ENCODE measurements at regions not wholly inside any gene's neighbourhood (a gene's known extent, or its start where the extent isn't known, plus 50 kb on each side); places are given as distances from the start of the nearest gene placed in this dataset.

DNA sequence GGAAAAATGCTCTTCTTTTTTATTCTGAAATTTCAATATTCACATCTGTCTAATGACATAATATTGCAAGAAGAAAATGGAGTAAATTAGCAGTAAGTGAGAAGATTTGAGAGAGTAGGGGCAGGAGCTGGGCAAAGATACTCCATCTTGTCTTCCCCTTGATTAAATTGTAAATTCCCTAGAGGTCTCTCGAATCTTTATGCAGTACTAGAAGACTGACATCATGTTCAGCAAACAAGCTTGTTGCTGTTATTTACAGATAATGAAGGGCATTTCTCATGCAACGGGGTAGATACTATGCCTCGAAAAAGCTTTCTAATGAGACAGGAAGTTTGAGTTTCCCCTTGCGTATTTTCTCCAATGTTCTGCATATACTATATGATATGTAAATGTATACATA, 306.9 kb upstream of the PTCHD4 start:
- intact Hi-C loops (cut with micrococcal nuclease) = no loop called here
- no peaks in the 10 kb centered on the region for H3K27me3 Mint-ChIP-seq (ENCODE audit: insufficient read depth, unreplicated experiment)
- TF ChIP-seq, protein P1, sequence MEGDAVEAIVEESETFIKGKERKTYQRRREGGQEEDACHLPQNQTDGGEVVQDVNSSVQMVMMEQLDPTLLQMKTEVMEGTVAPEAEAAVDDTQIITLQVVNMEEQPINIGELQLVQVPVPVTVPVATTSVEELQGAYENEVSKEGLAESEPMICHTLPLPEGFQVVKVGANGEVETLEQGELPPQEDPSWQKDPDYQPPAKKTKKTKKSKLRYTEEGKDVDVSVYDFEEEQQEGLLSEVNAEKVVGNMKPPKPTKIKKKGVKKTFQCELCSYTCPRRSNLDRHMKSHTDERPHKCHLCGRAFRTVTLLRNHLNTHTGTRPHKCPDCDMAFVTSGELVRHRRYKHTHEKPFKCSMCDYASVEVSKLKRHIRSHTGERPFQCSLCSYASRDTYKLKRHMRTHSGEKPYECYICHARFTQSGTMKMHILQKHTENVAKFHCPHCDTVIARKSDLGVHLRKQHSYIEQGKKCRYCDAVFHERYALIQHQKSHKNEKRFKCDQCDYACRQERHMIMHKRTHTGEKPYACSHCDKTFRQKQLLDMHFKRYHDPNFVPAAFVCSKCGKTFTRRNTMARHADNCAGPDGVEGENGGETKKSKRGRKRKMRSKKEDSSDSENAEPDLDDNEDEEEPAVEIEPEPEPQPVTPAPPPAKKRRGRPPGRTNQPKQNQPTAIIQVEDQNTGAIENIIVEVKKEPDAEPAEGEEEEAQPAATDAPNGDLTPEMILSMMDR (IDR thresholded peaks at IDR 0.05; ENCODE audit: unreplicated experiment) = no peak

DNA sequence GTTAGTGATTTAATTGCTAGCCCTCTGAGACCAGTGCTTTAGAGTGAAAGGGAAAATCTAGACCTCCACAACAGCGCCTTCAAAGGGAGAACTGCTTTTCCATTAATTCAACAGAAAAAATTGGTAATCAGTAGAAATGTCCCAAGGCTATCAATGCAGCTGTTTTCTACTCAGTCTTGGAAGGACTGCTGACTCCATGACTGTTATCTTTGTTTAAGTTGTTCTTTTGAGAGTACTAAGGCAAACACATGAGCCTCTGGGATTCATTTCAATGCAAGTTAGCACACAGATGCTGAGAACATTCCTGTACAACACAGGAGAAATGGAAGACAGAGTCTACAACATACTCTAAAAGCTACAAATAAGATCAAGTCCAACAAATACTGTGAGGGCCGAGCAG, 301.7 kb upstream of the PTCHD4 start:
- Mint-ChIP-seq H3K9me3 (ENCODE audit: unreplicated experiment) (no peaks in the 10 kb centered on the region), H3K27me3 (ENCODE audit: insufficient read depth, unreplicated experiment) (no peaks in the 10 kb centered on the region), H3K27ac (ENCODE audit: low read depth, unreplicated experiment) (no peak overlapping the region), H3K36me3 (ENCODE audit: insufficient read depth, unreplicated experiment) (no peaks in the 10 kb centered on the region), H3K4me3 (ENCODE audit: unreplicated experiment) (no peak overlapping the region), H3K4me1 (ENCODE audit: insufficient read depth, unreplicated experiment) (no peaks in the 10 kb centered on the region)
- intact Hi-C loops (cut with micrococcal nuclease) = no loop called here
- ChIA-PET CTCF (no interaction called here), POLR2A (interaction anchor here (0.8 kb wide), 1 partner anchor 129 kb away, joined by 3 read pairs; no protein-coding TSS in a partner anchor)
- BruUV-seq (replicated peaks) = no TSS peak
- DNase-seq (ENCODE audit: unreplicated experiment) = no peak
- TF ChIP-seq, protein P1 (IDR thresholded peaks at IDR 0.05; ENCODE audit: unreplicated experiment) = no peak

More for the DNA sequence above, 306.9 kb upstream of the PTCHD4 start:
- DNase-seq (ENCODE audit: unreplicated experiment) = no peak
- POLR2A ChIA-PET = no interaction called here
- H3K4me1 Mint-ChIP-seq (ENCODE audit: insufficient read depth, unreplicated experiment) = peaks cover 7% of the 10 kb centered on the region
- no TSS peak for BruUV-seq (replicated peaks)
- H3K4me3 Mint-ChIP-seq (ENCODE audit: unreplicated experiment) = no peak overlapping the region
- H3K27ac Mint-ChIP-seq (ENCODE audit: low read depth, unreplicated experiment) = no peak overlapping the region
- CTCF ChIA-PET = no interaction called here
- H3K36me3 Mint-ChIP-seq (ENCODE audit: insufficient read depth, unreplicated experiment) = no peaks in the 10 kb centered on the region
- H3K9me3 Mint-ChIP-seq (ENCODE audit: unreplicated experiment) = no peaks in the 10 kb centered on the region

DNA sequence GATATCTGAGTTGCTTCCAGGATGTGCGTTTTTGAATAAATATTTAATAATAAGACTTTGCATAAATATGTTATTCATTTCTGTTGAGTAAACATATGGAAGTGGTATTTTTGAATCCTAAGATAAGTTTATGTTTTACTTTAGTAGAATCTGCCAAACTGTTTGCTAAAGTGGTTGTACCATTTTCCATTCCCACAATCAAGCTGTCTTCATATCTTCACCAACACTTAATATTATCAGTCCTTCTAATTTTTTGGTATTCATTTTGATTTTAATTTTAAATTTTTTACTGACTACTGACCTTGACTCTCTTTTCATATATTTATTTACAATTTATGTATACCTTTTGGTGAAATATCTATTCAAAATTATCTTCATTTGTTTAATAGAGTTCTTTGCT, 293.9 kb upstream of the PTCHD4 start:
- intact Hi-C loops (cut with micrococcal nuclease) = no loop called here

DNA sequence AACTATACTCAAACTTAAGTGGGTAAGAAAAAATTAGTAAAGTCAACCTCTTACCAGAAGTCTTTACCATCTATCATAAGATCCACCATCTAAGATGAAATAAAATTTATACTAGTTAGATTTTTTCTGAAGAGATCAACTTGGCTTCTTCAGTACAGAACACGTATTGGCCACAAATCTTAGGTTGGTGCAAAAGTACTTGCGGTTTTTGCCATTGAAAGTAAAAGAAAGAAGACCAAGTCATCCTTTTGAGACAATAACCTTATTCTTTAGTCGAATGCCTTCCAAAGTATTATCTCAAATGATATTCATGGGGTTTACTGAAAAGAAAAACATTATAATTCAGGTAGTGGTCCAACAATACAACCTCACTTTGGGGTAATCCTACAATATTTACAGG, 292.6 kb upstream of the PTCHD4 start:
- TF ChIP-seq, protein P1 (IDR thresholded peaks at IDR 0.05; ENCODE audit: unreplicated experiment) = no peak
- Mint-ChIP-seq H3K4me3 (ENCODE audit: unreplicated experiment) (no peak overlapping the region), H3K4me1 (ENCODE audit: insufficient read depth, unreplicated experiment) (no peaks in the 10 kb centered on the region), H3K27ac (ENCODE audit: low read depth, unreplicated experiment) (no peak overlapping the region), H3K36me3 (ENCODE audit: insufficient read depth, unreplicated experiment) (no peaks in the 10 kb centered on the region), H3K27me3 (ENCODE audit: insufficient read depth, unreplicated experiment) (no peaks in the 10 kb centered on the region), H3K9me3 (ENCODE audit: unreplicated experiment) (no peaks in the 10 kb centered on the region)
- ChIA-PET CTCF (no interaction called here), POLR2A (no interaction called here)
- no TSS peak for BruUV-seq (replicated peaks)
- DNase-seq (ENCODE audit: unreplicated experiment) = no peak
- intact Hi-C loops (cut with micrococcal nuclease) = no loop called here

More for the DNA sequence above, 293.9 kb upstream of the PTCHD4 start:
- H3K27ac Mint-ChIP-seq (ENCODE audit: low read depth, unreplicated experiment) = no peak overlapping the region
- no peak overlapping the region for H3K4me3 Mint-ChIP-seq (ENCODE audit: unreplicated experiment)
- TF ChIP-seq, protein P1 (IDR thresholded peaks at IDR 0.05; ENCODE audit: unreplicated experiment) = no peak
- ChIA-PET CTCF (no interaction called here), POLR2A (no interaction called here)
- H3K36me3 Mint-ChIP-seq (ENCODE audit: insufficient read depth, unreplicated experiment) = no peaks in the 10 kb centered on the region
- H3K9me3 Mint-ChIP-seq (ENCODE audit: unreplicated experiment) = no peaks in the 10 kb centered on the region
- no TSS peak for BruUV-seq (replicated peaks)
- no peaks in the 10 kb centered on the region for H3K4me1 Mint-ChIP-seq (ENCODE audit: insufficient read depth, unreplicated experiment)
- H3K27me3 Mint-ChIP-seq (ENCODE audit: insufficient read depth, unreplicated experiment) = no peaks in the 10 kb centered on the region
- no peak for DNase-seq (ENCODE audit: unreplicated experiment)

Measured in MCF 10A (cell line).